Activated CD4-positive, alpha-beta T cell treated with anti-CD3 and anti-CD28 coated beads, Interleukin-2, Interleukin-6, amounts not matched to agents 100 ng/mL and 50 ng/mL, durations not matched to agents 16 hours and 8 hours (primary cell): ENCODE measurements at regions not wholly inside any gene's neighbourhood (a gene's known extent, or its start where the extent isn't known, plus 50 kb on each side); places are given as distances from the start of the nearest gene placed in this dataset.
"Not testable (repeated sequence)": the region's sequence is repeated elsewhere in the genome, so short reads cannot be mapped to it uniquely, and the experiment has no call there.

Source experiments
- DNase-seq: peaks from one replicate; pipeline ENCODE4 v3.0.0-alpha.2; 2020

DNA sequence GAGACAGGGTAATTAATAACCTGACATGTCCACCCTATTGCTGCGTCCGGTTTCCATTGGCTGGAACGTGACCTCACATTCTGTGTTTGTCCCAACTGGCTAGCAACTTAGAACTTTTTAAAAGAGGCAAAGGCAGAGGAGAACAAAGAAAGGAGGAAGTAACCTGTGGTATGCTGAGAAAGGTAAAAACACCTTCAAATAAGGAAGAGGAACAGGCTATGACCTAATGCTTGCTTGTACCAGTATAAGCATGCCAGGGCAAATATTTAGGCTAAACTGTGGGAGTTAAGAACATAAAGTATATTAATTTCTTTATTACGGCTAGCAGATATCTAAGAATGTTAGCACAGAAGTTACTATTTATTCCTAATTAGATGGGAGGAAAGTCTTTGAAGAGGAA lies 87.3 kb upstream of the MAP10 start:
- not testable (repeated sequence) for DNase-seq

DNA sequence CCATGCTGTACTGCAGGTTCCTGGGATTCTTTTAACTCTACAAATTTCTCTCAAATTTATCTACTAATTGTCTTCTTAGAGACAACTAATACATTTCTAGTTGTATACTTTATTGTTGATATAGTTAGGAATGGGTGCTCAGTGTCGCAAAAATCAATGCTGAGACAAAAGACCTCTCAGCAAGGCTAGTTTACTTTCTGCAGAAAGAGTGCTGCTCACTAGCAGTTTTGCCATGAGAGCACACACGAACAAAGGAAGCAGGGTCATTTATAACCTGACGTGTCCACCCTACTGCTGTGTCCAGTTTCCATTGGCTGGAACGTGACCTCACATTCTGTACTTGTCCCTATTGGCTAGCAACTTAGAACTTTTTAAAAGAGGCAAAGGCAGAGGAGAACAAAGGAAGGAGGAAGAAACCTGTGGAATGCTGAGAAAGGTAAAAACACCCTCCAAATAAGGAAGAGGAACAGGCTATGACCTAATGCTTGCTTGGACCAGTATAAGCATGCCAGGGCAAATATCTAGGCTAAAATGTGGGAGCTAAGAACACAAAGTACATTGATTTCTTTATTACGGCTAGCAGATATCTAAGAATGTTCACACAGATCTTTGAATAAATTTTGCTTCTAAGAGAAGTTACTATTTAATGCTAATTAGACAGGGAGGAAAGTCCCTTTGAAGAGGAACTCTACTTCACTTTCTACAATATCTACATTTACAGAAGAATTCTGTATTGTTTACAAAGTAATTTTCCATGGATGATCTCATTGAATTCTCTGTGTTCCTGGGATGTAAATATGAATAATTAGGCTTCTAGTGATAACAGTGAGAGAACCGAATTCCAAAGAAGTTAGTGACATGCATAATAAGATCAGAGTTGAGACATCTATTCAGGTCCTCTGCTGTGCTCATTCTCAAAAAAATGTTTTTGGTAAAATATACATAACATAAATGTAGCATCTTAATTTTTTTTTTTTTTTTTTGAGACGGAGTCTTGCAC lies 86.0 kb upstream of the MAP10 start:
- DNase-seq = no peak

DNA sequence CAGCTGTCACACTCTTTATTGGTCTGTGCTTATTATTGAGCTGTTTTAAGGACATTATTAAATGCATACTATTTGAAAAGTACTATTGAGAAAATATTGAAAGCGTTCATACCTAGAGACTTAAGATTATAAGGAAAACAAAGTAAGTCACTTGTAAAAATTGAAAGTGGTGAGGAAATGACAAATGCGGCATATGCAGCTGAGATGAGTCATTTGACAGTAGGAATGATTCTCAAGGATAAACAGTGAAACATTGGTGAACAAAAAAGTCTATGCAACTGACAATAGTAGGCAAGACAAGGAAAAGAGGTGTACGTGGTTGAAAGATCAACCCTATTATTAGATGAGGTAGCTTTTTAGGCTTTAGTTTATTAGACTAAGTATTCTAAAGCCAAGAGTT lies 82.6 kb upstream of the MAP10 start:
- DNase-seq = no peak

DNA sequence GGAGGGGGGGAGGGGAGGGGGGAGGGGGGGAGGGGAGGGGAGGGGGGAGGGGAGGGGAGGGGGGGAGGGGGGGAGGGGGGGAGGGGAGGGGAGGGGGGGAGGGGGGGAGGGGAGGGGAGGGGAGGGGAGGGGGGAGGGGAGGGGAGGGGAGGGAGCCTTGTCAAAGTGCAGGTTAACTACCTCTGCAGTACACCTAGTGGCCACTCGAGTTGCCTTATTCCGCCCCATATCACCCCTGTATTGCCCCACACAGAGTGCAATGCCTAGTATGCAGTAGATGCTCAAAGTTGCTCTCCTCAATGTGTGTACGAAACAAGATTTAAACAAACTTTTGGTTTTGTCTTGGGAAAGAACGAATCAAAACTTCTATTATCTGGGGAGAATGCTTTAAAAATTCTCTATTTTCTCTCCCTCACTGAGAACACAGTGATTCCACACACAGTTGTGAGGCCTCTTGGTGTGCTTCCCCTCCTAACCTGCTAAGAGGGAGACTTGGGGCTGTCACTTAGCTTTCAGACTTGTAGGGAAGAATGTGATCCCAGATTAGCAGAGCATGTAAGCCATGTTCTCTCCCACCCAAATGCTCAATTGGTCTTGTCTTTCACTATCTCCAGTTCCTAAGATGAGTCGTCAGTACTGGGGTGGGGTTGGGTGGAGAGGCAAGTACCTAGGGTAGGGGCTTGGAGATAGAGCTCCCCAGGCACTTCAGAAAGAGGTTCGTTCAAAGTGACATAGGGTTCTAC lies 79.7 kb upstream of the MAP10 start:
- DNase-seq = no peak

DNA sequence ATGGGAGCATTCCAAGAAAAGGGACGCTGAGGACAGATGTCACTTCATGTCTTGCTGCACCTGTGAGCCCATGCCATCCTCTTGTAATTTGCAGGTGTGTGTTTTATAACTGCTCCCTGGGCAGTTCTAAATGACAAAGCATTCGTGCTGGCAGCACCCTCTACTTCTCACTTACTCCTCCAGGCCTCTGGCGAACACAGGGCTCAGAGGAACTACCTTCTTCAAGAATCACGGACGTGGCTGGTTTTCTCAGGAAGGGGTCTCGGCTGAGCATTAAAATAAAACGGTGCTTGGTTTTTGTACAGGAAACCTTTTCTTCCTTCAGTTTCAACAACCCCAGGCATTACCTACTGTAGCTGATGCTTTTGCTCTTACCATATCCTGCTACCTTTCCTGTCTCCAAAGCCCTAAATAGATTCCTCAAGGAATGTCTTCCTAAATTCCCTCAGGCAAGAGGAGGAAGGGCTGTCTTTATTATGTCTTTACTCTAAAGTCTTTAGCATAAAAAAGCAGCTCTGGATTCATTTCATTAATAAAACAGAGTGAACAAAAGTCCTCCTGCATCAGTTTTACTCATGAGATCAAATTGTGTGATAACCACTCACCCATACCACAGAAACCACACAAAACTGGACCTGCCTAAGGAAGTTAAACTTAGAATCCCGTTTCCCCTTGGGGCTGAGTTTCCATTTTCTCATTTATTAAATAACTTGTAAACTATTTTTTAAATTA lies 79.0 kb upstream of the MAP10 start:
- no peak for DNase-seq

DNA sequence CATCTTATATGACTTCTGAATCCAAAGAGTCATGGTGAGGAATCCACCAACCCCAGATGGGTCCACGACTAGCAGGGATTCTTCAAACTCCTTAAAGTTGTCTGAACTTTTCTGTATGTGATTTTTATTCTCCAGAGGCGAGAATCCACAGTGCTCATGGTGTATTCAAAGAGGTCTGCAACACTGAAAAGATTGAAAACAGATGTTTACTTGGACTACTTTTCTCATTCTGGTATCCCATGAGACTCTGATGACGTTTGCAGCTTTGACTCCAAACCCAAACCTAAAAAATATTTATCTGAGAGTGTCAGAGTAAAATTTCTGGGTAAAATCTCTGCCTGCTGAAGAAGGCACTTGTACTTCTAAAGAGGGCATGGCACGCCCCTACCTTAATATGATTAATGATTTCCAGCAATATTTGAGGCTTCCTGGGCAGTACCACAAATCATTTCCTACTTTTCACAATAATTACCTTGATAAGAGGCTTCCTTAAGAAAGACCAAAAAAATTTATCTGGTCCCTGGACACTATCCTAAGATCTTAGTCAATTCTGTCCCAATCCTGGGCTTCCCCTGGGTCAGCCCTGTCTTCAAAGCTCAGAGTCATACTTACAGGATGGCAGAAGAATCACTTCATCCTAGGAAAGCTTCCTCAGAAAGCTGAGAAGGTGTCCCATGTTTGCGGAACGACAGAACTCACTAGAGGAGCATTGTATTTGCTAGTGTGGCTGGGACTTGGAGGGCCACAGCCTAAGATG lies 76.5 kb upstream of the MAP10 start:
- DNase-seq = no peak

DNA sequence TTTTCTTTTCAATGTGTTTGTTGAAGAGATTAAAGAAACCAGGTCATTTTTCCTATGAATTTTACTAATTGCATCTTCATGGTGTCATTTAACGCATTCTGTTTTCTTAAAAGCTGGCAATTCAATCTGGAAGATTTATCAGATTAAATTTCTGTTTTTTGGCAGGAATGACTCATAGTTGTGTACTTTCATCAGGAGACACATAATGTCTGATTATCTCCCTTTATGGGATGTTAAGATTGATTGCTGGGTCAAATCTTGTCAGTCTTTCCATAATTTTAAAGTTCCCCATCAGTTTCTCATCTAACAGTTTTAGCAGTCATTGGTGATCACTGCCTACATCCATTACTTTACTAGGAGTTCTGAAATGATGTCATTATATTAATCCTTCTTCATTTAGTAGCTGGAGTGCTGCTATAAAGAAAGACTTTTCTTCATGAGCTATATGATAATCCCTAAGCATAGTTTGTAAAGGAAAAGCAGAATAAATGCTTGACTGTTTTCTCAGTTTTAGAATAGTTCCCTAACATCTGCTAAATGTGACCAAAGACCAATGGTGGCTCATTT lies 72.8 kb upstream of the MAP10 start:
- no peak for DNase-seq

DNA sequence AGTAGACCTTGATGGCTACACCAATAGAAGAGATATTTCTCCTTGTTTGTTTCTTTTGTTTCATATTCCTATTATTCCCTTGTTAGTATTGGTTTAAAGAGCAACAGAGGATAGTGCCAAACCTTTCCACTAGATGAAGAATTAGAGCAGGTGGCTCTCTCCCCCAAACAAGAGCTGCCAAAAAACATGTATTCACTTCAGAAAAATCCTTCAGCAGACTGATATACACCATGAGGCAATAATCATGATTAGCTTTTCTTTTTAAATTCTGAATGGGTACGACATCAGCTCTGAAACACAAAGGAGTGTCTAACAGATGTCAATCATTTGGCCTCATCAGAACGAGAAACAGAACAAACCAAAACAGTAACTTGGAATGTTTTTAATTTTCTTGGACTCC lies 67.3 kb upstream of the MAP10 start:
- DNase-seq = no peak

DNA sequence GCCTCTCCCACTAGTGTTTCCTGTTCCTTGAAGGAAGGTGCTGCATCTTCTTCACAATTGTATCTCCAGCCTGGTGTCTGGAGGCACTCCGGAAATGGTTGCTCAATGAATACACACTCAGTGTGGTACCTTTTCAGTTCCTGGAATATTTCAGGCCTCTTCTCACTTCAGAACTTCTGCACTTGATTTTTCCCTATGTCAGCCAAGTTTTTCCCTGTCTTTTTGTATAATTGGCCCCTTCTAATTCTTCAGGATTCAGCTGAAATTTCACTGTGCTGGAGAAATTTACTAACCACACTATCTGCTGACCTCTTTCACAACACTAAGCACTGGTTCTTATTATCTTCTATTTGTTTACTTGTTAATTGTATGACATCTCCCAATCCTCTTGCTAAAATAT lies 61.2 kb upstream of the MAP10 start:
- DNase-seq = no peak

DNA sequence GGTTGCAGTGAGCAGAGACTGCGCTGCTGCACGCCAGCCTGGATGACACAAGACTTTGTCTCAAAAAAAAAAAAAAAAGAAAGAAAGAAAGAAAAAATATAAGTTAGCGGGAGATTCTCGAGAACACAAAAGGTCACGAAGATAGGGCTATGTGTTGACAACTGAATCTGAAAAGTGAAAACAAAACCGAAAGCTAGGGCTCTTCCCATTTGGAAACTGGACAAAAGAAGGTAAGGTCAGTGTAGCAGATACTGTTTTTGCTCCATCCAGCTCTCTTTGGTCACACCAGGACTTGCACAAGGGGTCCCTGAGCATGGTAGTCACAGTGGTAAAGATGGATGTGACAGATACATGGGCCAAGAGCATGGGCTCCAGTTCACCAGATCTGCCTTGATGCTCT lies 60.4 kb upstream of the MAP10 start:
- DNase-seq = no peak

DNA sequence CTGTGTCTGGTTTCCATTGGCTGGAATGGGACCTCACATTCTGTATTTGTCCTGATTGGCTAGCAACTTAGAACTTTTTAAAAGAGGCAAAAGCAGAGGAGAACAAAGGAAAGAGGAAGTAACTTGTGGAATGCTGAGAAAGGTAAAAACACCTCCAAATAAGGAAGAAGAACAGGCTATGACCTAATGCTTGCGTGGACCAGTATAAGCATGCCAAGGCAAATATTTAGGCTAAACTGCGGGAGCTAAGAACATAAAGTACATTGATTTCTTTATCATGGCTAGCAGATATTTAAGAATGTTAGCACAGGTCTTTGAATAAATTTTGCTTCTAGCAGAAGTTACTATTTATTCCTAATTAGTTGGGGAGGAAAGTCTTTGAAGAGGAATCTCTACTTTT lies 59.5 kb upstream of the MAP10 start:
- DNase-seq = not testable (repeated sequence)

DNA sequence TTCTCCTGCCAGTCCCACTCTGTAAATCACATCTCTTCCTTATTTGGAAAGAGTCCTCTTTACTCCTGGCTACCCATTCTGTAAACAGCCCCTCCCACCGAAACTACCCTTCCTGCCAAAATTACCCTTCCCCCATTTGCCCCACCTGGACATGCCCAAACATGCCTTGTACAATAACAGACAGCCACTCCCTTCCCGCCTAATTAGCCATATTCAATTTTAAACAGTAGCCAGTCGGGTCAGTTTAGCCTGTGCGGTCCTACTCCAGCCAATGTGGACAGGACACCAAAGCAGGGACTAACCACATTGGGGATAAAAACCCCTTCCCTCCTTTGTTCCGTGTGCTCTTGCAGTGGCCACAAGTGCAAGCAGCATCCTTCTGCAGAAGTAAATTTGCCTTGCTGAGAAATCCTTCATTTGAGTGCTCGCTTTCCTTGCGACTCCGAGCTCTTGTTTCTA lies 56.3 kb upstream of the MAP10 start:
- no peak for DNase-seq

DNA sequence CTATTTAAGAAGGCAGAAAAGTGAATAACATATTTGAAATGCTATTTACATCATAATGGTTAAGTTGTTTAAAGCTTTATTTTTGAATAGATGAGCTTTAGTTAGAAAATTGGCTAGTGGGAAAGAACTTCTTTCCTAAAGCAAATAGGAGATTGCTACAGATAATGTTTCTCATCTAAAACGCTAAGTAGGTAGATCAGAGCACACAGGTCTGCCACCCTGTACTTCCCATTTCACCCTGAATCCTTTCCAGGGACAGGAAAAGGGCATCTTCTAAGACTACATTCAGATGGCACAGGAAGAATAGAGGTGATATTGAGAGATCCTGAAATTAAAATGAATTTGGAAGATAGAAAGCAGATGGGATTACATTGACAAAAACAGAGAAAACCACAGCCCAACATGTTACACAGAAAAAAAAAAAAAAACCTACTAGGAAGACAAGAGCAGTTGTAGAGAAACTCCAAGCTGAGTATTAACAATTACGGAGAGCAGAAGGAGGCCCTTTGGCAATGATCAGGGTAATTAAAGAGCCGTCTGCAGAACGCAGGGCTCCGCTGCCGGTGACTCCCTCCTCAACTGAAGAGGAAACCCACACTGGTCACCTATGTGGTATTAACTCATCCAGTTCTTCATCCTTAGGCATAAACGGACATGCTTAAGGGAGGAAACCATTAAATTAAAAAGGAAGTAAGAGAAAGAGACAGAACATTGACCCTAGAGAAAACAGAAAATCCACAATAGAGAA lies 53.6 kb upstream of the MAP10 start:
- no peak for DNase-seq

DNA sequence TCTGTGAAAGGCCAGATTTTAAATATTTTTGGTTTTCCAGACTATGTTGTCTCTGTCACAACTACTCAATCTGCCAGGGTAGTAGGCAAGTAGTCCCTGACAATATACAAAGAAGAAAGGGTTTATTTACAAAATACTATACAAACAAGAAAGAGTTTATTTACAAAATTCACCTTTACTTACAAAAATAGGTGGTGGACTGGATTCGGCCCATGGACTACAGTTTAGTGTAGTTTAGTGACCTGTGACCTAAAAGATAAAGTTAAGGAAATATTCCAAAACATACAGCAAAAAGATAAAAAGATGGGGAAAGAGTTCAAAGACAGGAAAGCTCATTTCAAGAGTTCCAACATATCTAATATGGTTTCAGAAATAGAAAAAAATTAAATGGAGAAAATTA lies 52.9 kb upstream of the MAP10 start:
- no peak for DNase-seq

DNA sequence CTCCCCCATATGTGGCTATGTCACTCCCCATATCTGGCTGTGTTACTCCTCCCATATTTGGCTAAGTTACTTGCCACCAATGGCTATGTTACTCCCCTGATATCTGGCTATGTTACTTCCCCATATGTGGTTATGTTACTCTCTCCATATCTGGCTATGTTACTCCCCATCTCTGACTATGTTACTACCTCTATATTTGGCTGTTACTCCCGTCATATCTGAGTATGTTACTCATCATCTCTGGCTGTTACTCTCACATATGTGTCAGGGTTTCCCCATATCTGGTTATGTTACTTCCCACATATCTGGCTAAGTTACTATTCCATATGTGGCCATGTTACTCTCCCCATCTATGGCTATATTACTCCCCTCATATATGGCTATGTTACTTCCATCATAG lies 50.3 kb upstream of the MAP10 start:
- DNase-seq = no peak
